GM21423 (cell line): ENCODE measurements at regions not wholly inside any gene's neighbourhood (a gene's known extent, or its start where the extent isn't known, plus 50 kb on each side); places are given as distances from the start of the nearest gene placed in this dataset.

Source experiments
- ATAC-seq: cut with Tn5 transposase; IDR thresholded peaks from one replicate; pipeline ENCODE4 v1.9.1; 2021; ENCODE audit warnings: mild to moderate bottlenecking, moderate library complexity; ENCODE audit not compliant: unreplicated experiment

DNA sequence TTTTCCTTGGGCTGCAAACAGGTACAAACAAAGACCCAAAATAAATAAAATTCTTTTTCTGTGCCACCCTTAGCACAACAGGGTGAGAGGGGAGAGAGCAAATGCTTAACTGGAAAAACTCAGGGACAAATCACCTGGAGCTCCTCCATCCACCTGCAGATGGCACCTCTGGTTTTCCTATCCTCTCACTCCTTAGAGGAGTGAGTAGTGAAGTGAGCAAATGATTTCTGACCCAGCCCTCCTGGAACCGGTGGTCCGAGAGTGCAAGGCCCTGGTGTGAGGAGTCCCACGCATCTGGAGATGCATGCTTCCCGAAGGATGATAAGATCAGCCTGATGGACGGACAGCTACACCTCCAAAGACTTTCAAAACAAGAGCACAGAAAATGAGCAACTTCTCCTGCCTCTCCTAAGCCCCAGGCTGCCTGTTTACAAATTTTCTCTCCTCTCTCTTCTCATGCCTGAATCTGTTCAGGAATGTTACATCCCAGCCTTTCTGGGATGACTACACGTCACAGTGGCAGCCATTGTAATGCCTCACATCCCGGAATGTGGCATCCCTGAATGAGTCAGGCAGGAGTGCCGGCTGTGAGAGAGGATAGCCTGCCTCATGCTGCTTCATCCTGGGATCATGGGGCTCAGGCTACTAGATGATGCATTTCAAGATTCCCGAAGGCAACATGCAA, 86.4 kb downstream of the ADRB2 start:
- no peak for ATAC-seq

DNA sequence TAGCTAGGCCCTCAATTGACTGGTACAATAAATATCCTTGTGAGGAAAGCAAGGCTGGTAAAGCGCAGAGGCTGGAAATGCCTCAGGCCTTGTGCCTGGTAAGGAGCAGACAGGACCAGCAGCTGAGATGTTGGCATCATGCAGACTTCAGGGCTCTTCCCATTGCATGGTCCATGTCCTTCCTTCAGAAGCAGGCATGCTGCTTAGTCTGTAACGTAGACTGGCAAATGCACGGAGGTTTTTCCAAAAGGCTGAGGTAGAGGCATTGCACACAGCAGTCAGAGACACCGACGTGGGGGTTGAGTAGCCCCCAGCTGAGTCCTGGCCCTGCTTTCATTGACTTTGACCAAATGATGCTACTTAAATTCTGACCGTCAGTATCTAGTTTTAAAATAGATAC, 87.1 kb downstream of the ADRB2 start:
- ATAC-seq, result no peak

DNA sequence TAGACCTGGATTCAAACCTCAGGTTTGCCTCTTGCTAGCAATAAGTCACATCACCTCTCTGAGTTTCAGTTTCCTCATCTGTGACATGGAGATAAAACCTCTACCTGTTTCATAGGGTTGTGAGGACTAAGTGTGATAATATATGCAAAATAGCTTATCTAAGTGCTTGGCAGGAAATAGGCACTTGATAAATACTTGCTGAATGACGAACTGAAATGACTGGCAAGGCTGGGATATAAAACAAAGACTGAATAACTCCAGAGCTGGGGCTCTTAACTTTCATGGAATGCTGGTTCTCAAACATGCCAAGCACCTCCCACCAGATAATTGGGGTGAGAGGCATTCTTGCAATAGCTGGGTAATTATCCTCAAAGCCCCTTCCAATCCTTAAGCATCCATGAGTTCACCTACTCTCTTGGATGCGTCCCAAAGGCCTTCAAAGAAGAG, 87.6 kb downstream of the ADRB2 start:
- no peak for ATAC-seq

DNA sequence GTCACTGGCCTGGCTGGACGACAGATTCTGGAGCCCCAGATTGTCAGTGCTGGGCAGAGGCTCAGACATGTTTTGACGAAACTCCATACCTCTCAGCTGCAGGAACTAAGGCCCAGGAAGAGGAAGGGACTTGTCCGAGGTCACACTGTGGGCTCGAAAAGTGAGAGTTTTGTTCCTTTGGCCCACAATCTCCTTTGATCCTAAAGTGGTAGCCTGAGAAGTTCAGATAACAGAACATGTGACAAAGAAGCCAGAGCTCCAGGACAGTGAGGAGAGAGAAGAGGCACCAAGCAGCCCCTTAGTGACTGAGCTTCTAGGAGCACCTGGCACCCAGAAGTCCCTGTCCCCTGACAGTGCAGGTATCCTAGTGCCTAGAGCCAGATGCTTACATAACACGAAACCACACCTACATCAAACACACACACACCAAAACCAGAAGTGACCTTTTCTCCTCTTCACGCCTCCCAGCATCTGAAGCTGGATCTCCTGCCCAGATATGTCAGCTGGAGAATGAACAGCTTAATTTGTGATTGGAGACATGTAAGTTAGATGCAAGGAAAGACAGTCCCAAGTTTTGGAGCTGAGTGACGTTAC, 88.9 kb downstream of the ADRB2 start:
- ATAC-seq, result no peak

DNA sequence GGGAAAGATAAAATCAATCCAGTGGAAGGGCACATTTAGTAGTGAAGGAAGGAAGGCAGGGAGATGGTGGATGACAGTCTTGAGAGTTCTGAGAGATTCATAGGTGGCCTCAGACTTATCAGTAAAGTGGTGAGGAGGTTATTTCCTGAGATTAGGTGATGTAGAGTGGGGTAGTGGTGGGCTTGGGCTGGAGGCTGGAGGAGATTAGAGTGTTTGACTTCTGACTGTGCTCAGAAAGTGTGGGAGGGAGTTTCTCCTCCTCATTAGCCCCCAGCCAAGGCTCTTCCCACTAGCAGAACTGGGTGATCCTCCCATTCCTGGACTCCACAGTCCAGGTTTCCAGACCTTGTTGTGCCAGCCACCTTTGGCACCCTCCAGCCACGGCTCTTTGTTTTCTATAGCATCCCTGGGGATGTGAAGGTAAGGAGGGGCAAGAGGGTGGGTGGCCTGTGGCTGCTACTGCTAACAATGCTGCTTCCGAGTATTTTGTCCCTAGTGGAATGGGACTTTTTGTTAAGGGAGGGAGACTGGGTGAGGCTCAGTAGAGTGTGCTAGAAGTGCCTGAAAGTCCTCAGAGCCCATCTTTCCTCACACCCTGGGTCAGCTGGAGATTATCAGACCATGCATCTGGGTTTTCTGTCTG, 94.4 kb downstream of the ADRB2 start:
- ATAC-seq, result no peak

DNA sequence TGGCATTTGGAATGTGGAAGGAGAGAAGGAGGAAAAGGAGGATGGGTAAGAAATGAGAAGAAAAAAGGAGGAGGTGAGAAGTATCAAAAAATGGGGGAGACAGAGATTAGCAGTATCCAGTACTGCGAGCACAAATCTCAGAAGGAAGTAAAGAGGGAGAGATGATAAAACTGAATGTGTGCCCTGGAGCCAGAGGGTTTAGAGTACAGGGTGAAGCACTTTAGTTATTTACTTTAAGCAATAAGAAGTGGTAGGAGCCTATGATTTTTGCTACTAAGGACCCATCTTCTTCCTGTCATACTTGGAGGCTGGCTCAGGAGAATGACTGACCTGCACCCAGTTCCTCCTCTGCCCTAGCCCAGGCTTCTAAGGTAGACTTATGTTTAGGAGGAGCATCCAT, 94.9 kb downstream of the ADRB2 start:
- ATAC-seq, result no peak

DNA sequence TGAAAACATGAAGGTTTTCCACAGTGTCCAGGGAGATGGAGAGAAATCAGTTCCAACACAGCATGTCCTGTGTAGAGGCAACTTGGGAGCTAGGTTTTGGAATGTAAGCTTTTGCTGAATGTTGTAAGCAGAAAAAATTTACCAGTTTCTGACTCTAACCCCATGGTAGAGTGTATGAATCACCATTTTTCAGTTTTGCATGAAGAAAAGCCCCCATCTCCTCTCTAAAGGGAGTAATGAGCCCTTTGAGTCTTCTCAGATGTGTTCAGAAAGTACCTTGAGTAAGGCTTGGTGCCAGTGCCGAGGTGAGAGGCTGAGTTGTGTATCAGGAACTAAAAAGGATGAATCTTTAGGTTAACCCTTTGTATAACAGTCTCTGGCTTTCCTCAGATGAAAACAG, 96.2 kb downstream of the ADRB2 start:
- ATAC-seq, result peak; percentile 82

DNA sequence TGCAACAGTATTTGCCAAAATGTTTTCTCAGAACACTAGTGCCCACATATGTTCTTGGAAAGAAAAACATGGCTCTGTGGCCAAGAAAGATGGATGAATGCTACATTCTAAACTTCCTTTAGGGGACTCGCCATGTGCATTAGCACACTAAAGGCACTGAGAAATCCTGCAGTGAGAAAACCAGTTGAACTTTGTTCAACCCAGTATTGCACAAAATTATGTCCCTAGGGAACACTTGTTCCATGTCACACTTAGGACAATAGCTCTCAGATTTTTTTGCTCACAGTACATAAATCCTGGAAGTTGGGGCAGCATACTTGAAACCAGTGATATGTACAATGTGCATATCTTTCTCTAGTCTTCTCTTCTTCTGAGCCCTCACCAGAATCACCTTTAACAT, 96.6 kb downstream of the ADRB2 start:
- peak; percentile 8 for ATAC-seq

DNA sequence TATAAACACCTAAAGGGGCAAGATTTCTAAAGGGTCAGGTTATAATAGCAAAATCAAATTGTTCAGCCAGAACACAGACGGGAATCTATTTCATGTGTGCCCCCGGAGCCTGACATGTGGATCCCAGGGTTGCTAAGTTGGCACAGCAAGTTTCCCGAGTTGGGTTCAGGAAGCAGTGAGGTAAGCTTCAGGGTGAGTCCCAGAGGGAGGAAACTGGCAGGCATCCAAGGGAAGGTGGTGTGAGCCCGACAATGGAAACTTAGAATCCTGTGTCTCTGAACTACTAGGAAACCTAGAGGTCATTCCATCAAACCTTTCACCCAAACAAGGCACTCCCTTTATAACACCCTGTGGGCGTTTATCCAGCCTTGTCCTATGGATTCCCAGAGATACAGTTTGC, 98.4 kb downstream of the ADRB2 start:
- no peak for ATAC-seq

DNA sequence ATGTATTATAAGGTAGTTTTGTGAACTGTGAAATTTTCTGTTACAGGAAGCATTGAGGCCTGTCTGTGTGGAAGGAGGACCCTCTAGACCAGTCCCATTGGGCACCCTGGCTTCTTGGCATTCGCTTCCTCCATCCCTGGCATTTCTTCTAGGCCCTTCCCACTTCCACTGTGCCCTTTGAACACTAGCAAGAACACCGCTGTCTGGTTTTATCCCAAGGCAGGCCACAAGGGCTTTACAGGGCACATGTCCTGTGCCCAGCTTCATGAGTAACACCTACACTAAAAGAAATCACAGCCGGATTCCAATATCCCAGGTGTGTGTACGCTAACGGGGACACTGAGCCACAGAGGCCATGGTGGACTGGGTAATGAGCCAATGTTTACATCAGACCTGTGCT, 99.8 kb downstream of the ADRB2 start:
- ATAC-seq, result no peak

DNA sequence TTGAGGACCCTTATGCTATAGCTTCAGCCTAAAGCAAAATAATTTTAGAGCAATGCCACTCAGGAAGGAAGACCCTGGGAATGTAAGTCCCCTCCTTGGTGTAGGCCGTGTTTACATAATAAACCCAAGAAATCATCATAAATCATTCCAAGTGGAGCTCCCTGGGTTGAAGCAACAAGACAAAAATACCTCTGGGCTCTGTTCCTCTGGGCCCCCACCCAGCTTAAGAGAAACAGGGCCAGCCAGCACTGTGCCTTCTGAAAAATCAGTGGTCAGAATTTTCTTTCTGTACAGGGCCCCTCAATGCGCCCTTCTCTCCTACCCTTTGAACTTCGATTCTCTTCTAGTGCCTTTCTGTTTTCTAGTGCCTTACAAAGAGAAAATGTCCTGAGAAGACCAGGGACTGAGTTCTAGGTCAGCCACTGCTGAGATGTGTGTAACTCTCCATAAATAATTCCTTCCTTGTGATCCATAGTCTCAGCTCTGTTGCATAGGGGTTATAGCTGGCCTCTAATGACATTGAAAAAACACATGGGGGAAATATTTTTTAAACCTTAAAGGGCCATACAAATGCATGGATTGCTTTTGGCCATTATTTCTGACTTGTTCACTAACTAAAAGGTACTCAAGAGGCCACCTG, 101.0 kb downstream of the ADRB2 start:
- ATAC-seq, result no peak

DNA sequence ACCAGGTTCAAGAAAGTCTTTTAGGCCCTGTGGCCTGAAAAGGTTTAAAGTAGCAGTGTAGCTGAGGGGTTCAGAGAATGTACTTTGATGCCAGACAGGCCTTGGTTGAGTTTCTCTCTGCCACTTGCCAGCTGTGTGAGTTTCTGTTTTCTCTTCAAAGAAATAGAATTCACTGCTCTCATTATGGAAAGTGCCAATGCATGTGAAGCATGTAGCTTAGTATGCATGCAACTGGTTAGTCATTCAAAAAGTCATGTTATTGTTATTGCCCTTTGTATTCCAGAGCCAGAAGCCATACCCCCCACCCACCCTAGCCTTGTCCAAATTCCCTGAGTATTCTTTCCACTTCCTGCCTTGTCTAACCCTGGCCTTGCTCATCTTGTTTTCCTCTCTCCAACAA, 101.7 kb downstream of the ADRB2 start:
- no peak for ATAC-seq

DNA sequence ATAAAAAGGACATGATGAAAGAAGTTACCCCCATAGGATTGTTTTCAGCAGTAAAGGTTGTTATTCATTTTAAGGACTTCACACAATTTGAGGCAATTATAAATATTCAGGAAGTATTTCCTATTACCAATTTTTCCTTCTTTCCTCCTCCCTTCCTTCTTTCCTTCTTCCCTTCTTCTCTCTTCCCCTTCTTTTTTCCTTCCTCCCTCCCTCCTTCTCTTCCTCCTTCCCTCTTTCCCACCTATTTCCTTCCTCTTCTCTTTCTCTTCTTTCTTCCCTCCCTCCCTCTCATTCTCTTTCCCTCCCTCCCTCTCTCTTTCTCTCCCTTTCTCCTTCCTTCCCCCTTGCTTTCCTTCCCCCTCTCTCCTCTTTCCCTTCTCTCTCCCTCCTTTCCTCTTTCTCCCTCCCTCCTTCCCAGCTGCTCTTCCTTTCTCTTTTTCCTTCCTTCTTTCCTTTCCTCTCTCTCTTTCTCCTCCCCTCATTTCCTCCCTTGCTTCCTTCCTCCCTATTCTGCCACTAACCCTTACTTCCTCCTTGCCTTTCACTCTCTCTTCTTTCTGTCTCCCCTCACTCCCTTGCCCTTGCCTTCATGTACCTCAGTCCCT, 105.1 kb downstream of the ADRB2 start:
- no peak for ATAC-seq

DNA sequence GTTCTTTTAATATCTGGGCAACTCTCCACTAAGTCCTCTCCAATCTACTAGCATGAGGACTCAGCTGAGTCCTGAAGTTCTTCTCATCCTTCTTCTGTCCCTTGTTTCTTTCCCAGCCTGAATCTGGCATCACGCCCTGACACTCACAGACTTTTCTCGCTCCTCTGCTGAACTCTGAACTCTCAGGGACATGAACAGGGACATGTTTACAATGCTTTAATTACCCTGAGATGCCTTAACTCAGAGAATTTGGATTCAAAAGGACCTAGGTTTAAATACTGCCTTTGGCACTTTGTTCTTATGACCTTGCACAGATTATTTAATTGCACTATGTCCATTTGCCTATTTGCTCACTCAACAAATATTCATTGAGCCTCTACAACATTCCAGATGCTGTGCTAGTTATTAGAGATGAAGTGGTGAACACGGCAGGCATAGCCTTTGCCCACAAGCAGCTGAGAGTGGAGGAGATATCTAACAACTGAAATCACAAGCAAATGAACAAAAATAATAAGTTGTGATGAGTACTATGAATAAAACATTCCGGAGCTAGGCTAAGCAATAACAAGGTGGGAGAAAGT, 106.0 kb downstream of the ADRB2 start:
- ATAC-seq, result no peak

DNA sequence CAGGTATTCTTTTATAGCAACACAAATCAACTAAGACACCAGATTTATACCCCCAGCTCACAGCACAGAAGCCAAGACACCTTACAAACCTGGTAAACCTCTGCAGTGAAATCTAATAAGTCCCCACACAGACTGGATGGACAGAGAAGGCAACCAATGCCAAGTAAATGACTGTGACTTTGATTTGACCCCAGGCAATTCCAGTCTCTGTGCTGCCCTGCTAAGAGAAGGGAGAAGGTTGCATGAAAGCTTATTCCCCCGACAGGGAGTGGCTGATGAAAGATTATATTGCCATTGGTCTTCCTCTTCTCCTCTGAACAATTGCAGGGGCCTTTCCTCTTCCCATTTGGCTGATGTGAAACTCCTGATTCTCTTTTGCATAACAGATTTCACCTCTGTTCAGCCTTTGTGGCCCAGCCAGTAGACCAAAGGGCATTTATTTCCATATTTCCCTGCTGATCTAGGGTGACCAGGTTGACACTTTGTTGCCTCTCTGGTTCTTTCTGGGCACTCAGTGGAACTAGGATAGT, 107.6 kb downstream of the ADRB2 start:
- no peak for ATAC-seq

DNA sequence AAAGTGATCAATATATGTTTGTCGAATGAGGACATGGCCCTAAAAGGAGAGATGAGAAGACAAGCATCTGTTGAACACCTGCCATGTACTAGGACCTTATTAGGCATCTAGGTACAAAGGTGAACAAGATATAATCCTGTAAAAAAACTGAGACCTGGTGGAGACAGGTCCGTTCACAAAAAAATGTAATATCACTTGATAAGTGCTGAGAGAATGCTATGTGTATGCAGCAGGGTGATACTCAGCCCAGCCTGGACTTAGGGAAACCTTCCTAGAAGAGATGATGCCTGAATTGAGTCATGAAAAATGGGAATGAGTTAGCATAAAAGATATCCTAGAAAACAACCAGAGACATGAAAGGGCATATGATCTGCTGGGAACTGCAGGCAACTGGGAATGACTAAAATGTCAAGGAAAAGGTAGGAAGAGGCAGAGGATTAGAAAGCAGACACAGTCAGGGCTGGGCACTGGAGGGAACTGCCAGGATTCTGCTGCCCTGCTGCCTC, 108.5 kb downstream of the ADRB2 start:
- ATAC-seq, result no peak

DNA sequence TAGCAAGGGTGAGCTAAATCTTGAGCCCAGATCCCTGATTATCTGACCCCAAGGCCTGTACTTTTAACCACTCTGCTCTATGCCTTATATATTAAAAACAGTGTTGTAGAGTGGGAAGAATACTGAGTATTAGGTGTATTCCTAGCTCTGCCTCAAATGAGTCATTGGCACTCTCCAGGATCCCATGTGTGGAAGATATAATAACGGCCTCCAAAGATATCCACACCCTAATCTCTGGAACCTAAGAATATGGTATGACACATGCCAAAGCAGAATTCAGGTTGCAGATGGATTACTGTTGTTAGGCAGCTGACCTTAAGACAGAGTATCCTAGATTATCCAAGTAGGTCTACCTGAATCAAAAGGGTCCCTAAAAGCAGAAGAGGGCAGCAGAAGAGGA, 110.8 kb downstream of the ADRB2 start:
- ATAC-seq, result no peak

DNA sequence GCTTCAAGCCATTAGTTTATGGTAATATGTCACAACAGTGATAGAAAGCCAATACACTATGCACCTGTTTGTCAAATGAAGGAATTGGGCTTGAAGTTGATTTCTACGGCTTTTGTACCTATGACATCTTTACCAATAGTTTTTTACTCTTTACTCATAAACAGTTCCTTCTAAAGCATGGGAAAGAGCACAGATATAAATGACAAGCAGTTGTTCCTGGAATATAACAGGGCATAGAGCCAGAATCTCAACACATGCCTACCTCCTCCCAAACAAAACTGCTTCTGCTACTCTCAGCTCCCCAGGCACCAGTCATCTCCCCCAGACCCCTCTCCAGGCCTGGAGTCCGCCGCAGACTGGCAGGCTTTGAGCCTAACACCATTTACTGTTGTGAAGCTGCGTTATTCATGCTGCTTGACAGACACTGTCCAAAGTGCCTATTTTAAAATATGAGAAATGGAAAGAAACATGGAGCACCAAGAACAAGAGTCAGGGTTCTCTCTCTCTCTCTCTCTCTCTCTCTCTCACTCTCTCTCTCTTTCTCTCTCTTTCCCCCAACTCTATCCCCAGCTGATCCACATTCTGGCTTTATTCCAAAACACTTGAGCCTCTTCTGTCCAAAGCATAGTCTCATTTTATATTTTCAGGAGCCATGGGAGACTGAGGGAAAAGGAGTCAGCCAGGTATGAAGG, 111.6 kb downstream of the ADRB2 start:
- ATAC-seq, result no peak

DNA sequence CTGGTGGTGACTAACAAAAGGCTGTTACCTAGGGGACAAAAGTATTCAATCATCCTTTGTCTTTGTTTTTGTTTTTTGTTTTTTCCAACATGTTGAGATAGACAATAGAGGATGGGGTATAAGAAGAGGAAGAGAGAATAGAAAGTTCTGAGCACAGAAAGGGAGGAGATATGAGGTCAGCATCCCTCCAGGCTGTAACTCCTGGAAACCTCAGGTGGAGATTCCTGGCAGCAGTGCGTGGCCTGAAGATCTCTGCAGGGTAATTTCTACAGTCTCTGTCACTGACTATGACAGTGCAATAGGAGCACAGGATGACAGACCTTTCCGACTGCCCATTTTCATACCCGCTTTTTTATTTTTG, 112.1 kb downstream of the ADRB2 start:
- no peak for ATAC-seq

DNA sequence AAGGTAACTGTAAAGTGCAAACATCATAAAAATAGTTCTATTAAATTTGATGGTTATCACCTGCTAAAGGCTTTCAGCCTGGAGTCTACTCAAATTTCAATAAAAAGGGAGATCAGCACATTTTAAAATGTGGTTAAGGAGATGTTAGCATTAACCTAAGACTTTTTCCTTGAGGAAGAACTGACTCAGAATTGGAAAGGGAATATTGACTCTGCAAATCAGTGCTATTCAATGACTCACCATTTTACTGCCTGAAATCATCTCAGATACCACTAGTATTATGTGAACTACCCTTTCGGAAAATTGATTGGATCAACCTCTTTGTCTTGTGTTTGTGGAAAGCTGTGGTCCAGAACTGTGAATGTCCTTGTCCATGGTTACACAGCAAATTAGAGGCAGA, 113.3 kb downstream of the ADRB2 start:
- ATAC-seq, result no peak
